OCI-LY7 (cell line): ENCODE measurements at regions not wholly inside any gene's neighbourhood (a gene's known extent, or its start where the extent isn't known, plus 50 kb on each side); places are given as distances from the start of the nearest gene placed in this dataset.

Source experiments
- EZH2phosphoT487 ChIP-seq: fragments of 200-600 bp; sonication (generic); IDR thresholded peaks from 2 replicates; pipeline ENCODE4 v1.6.1; 2018; ENCODE audit warnings: low read depth, borderline replicate concordance, mild to moderate bottlenecking, mixed run types, antibody characterized with exemption, low read length, moderate library complexity, mixed read lengths
- TF ChIP-seq, protein P1 (sequence below): fragments of 200-600 bp; sonication (generic); conservative IDR thresholded peaks from 2 replicates; pipeline ENCODE4 v1.5.1; 2014; ENCODE audit warnings: mild to moderate bottlenecking, antibody characterized with exemption, low read length, moderate library complexity, mixed read lengths

DNA sequence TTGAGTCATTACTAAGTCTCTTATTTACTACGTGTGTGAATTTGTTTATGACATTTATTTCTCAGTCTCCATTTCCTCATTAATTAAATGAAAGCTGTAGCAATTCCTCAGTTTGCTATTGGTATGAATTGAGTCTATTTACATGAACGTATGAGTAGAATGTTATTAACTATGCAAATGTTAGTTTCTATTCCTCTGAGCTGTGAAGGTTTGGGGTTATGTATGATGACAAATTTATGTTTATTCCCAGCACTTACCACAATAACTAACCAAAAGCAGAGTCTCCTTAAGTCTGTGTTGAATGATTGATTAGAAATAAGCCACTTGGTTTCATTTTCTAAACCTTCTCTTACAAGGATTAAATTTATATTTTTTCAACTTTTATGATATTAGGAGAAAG, 1340.9 kb downstream of the FSCB start:
- TF ChIP-seq, protein P1, sequence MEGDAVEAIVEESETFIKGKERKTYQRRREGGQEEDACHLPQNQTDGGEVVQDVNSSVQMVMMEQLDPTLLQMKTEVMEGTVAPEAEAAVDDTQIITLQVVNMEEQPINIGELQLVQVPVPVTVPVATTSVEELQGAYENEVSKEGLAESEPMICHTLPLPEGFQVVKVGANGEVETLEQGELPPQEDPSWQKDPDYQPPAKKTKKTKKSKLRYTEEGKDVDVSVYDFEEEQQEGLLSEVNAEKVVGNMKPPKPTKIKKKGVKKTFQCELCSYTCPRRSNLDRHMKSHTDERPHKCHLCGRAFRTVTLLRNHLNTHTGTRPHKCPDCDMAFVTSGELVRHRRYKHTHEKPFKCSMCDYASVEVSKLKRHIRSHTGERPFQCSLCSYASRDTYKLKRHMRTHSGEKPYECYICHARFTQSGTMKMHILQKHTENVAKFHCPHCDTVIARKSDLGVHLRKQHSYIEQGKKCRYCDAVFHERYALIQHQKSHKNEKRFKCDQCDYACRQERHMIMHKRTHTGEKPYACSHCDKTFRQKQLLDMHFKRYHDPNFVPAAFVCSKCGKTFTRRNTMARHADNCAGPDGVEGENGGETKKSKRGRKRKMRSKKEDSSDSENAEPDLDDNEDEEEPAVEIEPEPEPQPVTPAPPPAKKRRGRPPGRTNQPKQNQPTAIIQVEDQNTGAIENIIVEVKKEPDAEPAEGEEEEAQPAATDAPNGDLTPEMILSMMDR, result no peak
- no peak for TF ChIP-seq EZH2phosphoT487
